Upper lobe of right lung (tissue), 1 donor: ENCODE measurements at regions not wholly inside any gene's neighbourhood (a gene's known extent, or its start where the extent isn't known, plus 50 kb on each side); places are given as distances from the start of the nearest gene placed in this dataset.

Experiments
- ATAC-seq: fragments of 200-7000 bp; cut with Tn5 transposase; one replicate; pipeline ENCODE4 v1.9.1; 2020; ENCODE audit warnings: mild to moderate bottlenecking, moderate library complexity
- DNase-seq: peaks from one replicate; pipeline ENCODE4 v3.0.0-alpha.2; 2020
- H3K27ac ChIP-seq: fragments of 200-600 bp; one replicate; pipeline ENCODE4 v1.8.0; 2022
- H3K27me3 ChIP-seq: fragments of 200-600 bp; one replicate; pipeline ENCODE4 v1.8.0; 2022; ENCODE audit warnings: mild to moderate bottlenecking
- H3K36me3 ChIP-seq: fragments of 200-600 bp; one replicate; pipeline ENCODE4 v1.8.0; 2022
- H3K4me1 ChIP-seq: fragments of 200-600 bp; one replicate; pipeline ENCODE4 v1.8.0; 2022
- H3K4me3 ChIP-seq: fragments of 200-600 bp; one replicate; pipeline ENCODE4 v1.8.0; 2022; ENCODE audit warnings: mild to moderate bottlenecking
- H3K9me3 ChIP-seq: fragments of 200-600 bp; one replicate; pipeline ENCODE4 v1.8.0; 2022
- CTCF ChIP-seq: fragments of 200-600 bp; IDR thresholded peaks from one replicate; pipeline ENCODE4 v1.8.0; 2022; ENCODE audit warnings: antibody characterized with exemption
- intact Hi-C: fragments of 100-400 bp; cut with DNase I; formaldehyde crosslinking; loops from one replicate; pipeline ENCODE4 v1.11.0; 2022
- donor health status: DM: no; HTN: yes; CAD: no; lungs with severe emphysema.

- DNase-seq (no peak), ATAC-seq (no peak)
- H3K27ac ChIP-seq, result no peak overlapping the region
- H3K9me3 ChIP-seq, result no peaks in the 10 kb centered on the region
- H3K4me3 ChIP-seq, result no peak overlapping the region
- intact Hi-C loops, result no loop called here
- no peaks in the 10 kb centered on the region for H3K27me3 ChIP-seq
- no peak for TF ChIP-seq CTCF
- H3K36me3 ChIP-seq, result no peaks in the 10 kb centered on the region
- no peaks in the 10 kb centered on the region for H3K4me1 ChIP-seq
Observed at GRCh38 chr5:60334281-60334713, 365.7 kb downstream of the DEPDC1B start.

DNA sequence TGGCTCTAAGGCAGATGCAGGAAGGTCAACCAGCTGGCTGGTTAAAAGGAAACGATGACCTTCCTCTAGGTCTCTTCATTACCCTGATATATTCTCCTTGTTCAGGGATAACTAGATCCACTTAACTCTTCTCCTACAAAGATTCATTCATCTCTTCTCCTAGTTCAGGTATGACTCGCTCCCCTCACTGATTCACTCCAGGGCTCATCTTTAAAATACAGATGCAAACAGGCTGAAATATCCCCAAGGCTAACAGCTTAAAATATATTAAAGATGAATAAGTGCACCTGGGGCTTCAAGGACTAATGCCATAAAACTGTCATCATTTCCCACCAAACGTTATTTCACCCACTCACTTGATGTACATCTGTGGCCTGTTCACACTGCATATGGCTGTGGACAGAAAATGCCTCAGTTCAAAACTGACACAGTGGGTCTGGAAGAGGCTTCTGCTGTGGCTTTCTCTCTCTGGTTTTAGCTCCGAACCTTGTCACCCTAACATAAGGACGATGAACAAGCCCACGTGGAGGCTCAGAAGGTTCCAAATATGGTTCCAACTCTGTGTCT lies 366.9 kb downstream of the DEPDC1B start:
- ATAC-seq, result no peak
- H3K36me3 ChIP-seq, result no peaks in the 10 kb centered on the region

DNA sequence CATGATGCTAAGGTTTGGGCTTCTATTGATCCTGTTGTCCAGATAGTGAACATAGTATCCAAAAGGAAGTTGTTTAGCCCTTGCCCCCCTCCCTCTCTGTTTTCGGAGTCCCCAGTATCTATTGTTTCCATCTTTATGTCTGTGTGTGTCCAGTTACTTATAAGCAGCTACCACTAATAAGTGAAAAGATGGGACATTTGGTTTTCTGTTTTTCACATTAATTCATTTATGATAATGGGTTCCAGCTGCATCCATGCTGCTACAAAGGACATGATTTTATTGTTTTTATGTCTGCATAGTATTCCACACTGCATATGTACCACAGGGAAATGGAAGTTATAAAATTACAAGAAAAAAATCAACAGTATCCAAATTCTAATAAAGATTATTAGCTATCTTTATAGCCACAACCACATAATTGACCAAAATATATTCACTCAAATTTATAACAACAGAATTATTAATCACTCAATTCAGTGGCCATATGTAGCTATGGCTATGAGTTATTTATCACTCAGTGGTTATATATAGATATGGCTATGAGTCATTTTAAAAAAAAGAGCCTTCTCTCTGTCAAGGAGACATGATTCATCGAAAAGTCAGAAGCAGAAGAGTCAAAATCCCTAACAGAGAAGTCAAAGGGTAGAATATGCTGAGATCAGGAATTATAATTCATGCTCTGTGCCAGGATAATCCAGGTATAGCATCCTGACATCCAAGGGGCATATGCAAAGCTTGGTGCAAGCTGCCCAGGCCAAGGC lies 367.5 kb downstream of the DEPDC1B start:
- ATAC-seq, result no peak
- Histone ChIP-seq H3K4me1 (no peaks in the 10 kb centered on the region), H3K4me3 (no peak overlapping the region), H3K27me3 (no peaks in the 10 kb centered on the region), H3K36me3 (no peaks in the 10 kb centered on the region), H3K27ac (no peak overlapping the region), H3K9me3 (no peaks in the 10 kb centered on the region)
- no peak for TF ChIP-seq CTCF
- DNase-seq, result no peak
- intact Hi-C loops, result no loop called here

More for the DNA sequence above, 366.9 kb downstream of the DEPDC1B start:
- no peaks in the 10 kb centered on the region for H3K27me3 ChIP-seq
- no peaks in the 10 kb centered on the region for H3K9me3 ChIP-seq
- H3K27ac ChIP-seq, result no peak overlapping the region
- H3K4me3 ChIP-seq, result no peak overlapping the region
- no peak for DNase-seq
- H3K4me1 ChIP-seq, result no peaks in the 10 kb centered on the region
- intact Hi-C loops, result no loop called here
- TF ChIP-seq CTCF, result no peak

DNA sequence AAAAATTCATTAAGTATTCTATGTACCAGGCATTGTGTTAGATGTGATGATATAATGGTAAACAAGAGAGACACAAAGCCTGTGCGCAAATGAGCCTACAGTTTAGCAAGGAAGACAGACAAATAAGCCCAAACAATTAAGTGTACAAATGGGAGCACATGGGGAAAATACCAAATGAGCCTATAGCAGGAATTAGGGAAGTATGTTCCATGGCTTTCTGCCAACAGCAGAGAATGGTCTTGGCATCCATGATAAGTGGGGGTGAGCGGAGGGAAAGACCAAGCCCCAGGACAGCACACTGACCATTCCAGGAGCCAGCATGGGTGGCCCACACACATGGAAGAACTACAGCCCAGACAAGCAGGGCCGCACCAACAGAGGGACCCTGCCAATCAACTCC lies 369.7 kb downstream of the DEPDC1B start:
- no peak overlapping the region for H3K27ac ChIP-seq
- H3K9me3 ChIP-seq, result no peaks in the 10 kb centered on the region
- no peaks in the 10 kb centered on the region for H3K4me1 ChIP-seq
- no peaks in the 10 kb centered on the region for H3K27me3 ChIP-seq
- TF ChIP-seq CTCF, result no peak
- H3K4me3 ChIP-seq, result no peak overlapping the region
- no peak for ATAC-seq
- H3K36me3 ChIP-seq, result no peaks in the 10 kb centered on the region
- no peak for DNase-seq
- intact Hi-C loops, result no loop called here

- Histone ChIP-seq H3K9me3 (no peaks in the 10 kb centered on the region), H3K27me3 (no peaks in the 10 kb centered on the region), H3K4me1 (no peaks in the 10 kb centered on the region), H3K36me3 (no peaks in the 10 kb centered on the region), H3K27ac (no peak overlapping the region), H3K4me3 (no peak overlapping the region)
- ATAC-seq (no peak), DNase-seq (no peak)
- no peak for TF ChIP-seq CTCF
- intact Hi-C loops, result no loop called here
Observed at GRCh38 chr5:60325870-60326269, 374.1 kb downstream of the DEPDC1B start.
